Upper lobe of left lung (tissue), 6 donors: ENCODE measurements at regions not wholly inside any gene's neighbourhood (a gene's known extent, or its start where the extent isn't known, plus 50 kb on each side); places are given as distances from the start of the nearest gene placed in this dataset.

Experiments
- ATAC-seq, 2 donors: fragments of 200-7000 bp; cut with Tn5 transposase; one replicate each; pipeline ENCODE4 v1.9.1; 2022; ENCODE audit warnings: mild to moderate bottlenecking in 2 of 2, moderate library complexity in 2 of 2; ENCODE audit not compliant: low FRiP score in 2 of 2
- DNase-seq, 2 donors: peaks; one replicate each; pipeline ENCODE4 v3.0.0-alpha.2; 2019 to 2020
- H3K27ac ChIP-seq, 4 donors: fragments of 200-600 bp; sonication (generic); one replicate each; pipeline ENCODE4 v1.5.1; 2016 to 2019
- H3K27me3 ChIP-seq, 4 donors: fragments of 200-600 bp; sonication (generic); one replicate each; pipeline ENCODE4 v1.5.1; 2017 to 2019
- H3K36me3 ChIP-seq, 4 donors: fragments of 200-600 bp; sonication (generic); one replicate each; pipeline ENCODE4 v1.5.1; 2016 to 2019
- H3K4me1 ChIP-seq, 4 donors: fragments of 200-600 bp; sonication (generic); one replicate each; pipeline ENCODE4 v1.5.1; 2018 to 2019
- H3K4me3 ChIP-seq, 4 donors: fragments of 200-600 bp; sonication (generic); one replicate each; pipeline ENCODE4 v1.5.1; 2017 to 2019; ENCODE audit warnings: mild to moderate bottlenecking in 2 of 4, moderate library complexity in 1 of 4
- H3K9me3 ChIP-seq, 4 donors: fragments of 200-600 bp; sonication (generic); one replicate each; pipeline ENCODE4 v1.5.1; 2018 to 2019
- CTCF ChIP-seq, 6 experiments: fragments of 450-650 bp in 4 of 6; fragments of 200-600 bp in 2 of 6; sonication (generic) in 2 of 6; IDR thresholded peaks; one replicate each; pipeline ENCODE4 v1.5.1; 2016 to 2019; ENCODE audit warnings: antibody characterized with exemption in 6 of 6
- EP300 ChIP-seq, 4 donors: sonication (generic); formaldehyde crosslinking; IDR thresholded peaks; one replicate each; pipeline ENCODE4 v1.5.1; 2017; ENCODE audit warnings: antibody characterized with exemption in 4 of 4, control low read depth in 2 of 4
- POLR2A ChIP-seq, 4 donors: fragments of 450-650 bp; IDR thresholded peaks; one replicate each; pipeline ENCODE4 v1.5.1; 2016 to 2017; ENCODE audit warnings: antibody characterized with exemption in 4 of 4, mild to moderate bottlenecking in 2 of 4
- POLR2AphosphoS5 ChIP-seq, 2 donors: sonication (generic); formaldehyde crosslinking; IDR thresholded peaks; one replicate each; pipeline ENCODE4 v1.5.1; 2017; ENCODE audit warnings: antibody characterized with exemption in 2 of 2
- WGBS, 2 donors: methylation state at CpG; one replicate each; pipeline ENCODE4 v1.1.5; 2017 to 2018; 5-methylcytosine and 5-hydroxymethylcytosine counted together
- donor health status: DM: no; HTN: no; CAD: no; lungs with moderate emphysema.
- donor health status: DM: no; HTN: yes; CAD: no; lungs with severe emphysema.

GRCh38 chr5:5544094-5544663 is 121.7 kb downstream of the ICE1 start:
- Histone ChIP-seq H3K36me3 (no peaks in the 10 kb centered on the region), H3K4me1 (no peaks in the 10 kb centered on the region), H3K27me3 (no peaks in the 10 kb centered on the region), H3K9me3 (no peaks in the 10 kb centered on the region), H3K27ac (no peak overlapping the region), H3K4me3 (no peak overlapping the region)
- WGBS, 2 donors: 56 to 66% methylated on average over 8 of the region's 8 CpGs
- ATAC-seq (no peak), DNase-seq (no peak)
- no peak for TF ChIP-seq POLR2AphosphoS5 (IDR thresholded peaks at IDR 0.05)
- TF ChIP-seq CTCF (IDR thresholded peaks at IDR 0.05): no peak
- no peak for TF ChIP-seq EP300 (IDR thresholded peaks at IDR 0.05)
- no peak for TF ChIP-seq POLR2A (IDR thresholded peaks at IDR 0.05)

- Histone ChIP-seq H3K27me3 (no peaks in the 10 kb centered on the region), H3K4me1 (no peaks in the 10 kb centered on the region), H3K4me3 (no peak overlapping the region), H3K9me3 (no peaks in the 10 kb centered on the region), H3K27ac (no peak overlapping the region), H3K36me3 (no peaks in the 10 kb centered on the region)
- TF ChIP-seq POLR2AphosphoS5 (IDR thresholded peaks at IDR 0.05) (no peak), POLR2A (IDR thresholded peaks at IDR 0.05) (no peak)
- WGBS, 2 donors: 68% methylated on average over 4 of the region's 4 CpGs
- ATAC-seq: no peak
- no peak for DNase-seq
These were observed 120.2 kb downstream of the ICE1 start for GRCh38 chr5:5542654-5543053.

- H3K27ac ChIP-seq: no peak overlapping the region
- WGBS, 2 donors: 71 to 82% methylated on average over 4 of the region's 4 CpGs
- H3K36me3 ChIP-seq: no peaks in the 10 kb centered on the region
- no peak overlapping the region for H3K4me3 ChIP-seq
- ATAC-seq (no peak), DNase-seq (no peak)
- no peaks in the 10 kb centered on the region for H3K27me3 ChIP-seq
- TF ChIP-seq CTCF (IDR thresholded peaks at IDR 0.05): no peak
- no peak for TF ChIP-seq EP300 (IDR thresholded peaks at IDR 0.05)
- no peak for TF ChIP-seq POLR2A (IDR thresholded peaks at IDR 0.05)
- no peak for TF ChIP-seq POLR2AphosphoS5 (IDR thresholded peaks at IDR 0.05)
- no peaks in the 10 kb centered on the region for H3K4me1 ChIP-seq
- H3K9me3 ChIP-seq: no peaks in the 10 kb centered on the region
These were observed 117.6 kb downstream of the ICE1 start for GRCh38 chr5:5540065-5540464.
